Astrocyte (in vitro differentiated cells and primary cell): ENCODE measurements at regions not wholly inside any gene's neighbourhood (a gene's known extent, or its start where the extent isn't known, plus 50 kb on each side); places are given as distances from the start of the nearest gene placed in this dataset.

Experiments
- CTCF ChIP-seq: IDR thresholded peaks from 2 replicates; pipeline ENCODE4 v1.5.1; 2011; ENCODE audit warnings: low read depth, mild to moderate bottlenecking, inconsistent platforms, low read length, moderate library complexity; ENCODE audit not compliant: insufficient read depth
- EZH2 ChIP-seq: IDR thresholded peaks from 2 replicates; pipeline ENCODE4 v1.6.1; 2012; ENCODE audit warnings: mild to moderate bottlenecking, low read length, inconsistent platforms; ENCODE audit not compliant: insufficient read depth

- no peak for TF ChIP-seq CTCF
- no peak for TF ChIP-seq EZH2
Measured at GRCh38 chr3:103389356-103389755, 954.5 kb downstream of the ZPLD1 start.
